ENCODE measurements at regions not wholly inside any gene's neighbourhood (a gene's known extent, or its start where the extent isn't known, plus 50 kb on each side); places are given as distances from the start of the nearest gene placed in this dataset.

GRCh38 chr3:164470471-164470870, 607.8 kb downstream of the SI start:
- TF ChIP-seq CTCF (IDR thresholded peaks at IDR 0.05) (no peak), POLR2A (IDR thresholded peaks at IDR 0.05) (no peak)

All from heart left ventricle (tissue), 13 donors.